ENCODE measurements at regions not wholly inside any gene's neighbourhood (a gene's known extent, or its start where the extent isn't known, plus 50 kb on each side); places are given as distances from the start of the nearest gene placed in this dataset.

DNA sequence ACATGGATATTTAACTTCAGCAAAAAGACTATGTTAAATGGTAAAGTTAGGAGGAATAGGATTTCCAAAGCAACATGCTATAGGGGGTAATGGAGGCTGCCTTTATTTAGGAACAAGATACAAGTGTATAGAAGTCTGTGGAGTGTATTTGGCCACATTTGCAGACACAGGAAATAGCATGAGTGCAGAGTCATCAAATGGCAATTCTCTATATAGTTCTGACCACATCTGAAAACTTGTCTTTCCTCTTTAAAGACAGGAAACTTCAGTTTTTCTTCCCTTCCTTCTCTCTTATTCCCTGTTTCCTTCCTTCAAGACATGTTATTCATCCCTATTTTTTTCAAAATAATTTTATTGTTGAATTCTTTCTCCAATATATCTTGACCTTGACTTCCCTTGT lies 119.3 kb upstream of the PITX2 start:
- H3K79me1 ChIP-seq (ENCODE audit: low read depth, low read length), result no peaks in the 10 kb centered on the region
- H3K4me1 ChIP-seq (replicated peaks in 1 of 4; ENCODE audit: control insufficient read depth in 3 of 4, insufficient read depth in 4 of 4, low read length in 3 of 4), result no peaks in the 10 kb centered on the region
- no peak overlapping the region for H4K8ac ChIP-seq (ENCODE audit: extremely low read depth, insufficient read depth, low read length)
- no peak overlapping the region for H2BK120ac ChIP-seq (replicated peaks; ENCODE audit: low read depth, low read length)
- H3K4me2 ChIP-seq (ENCODE audit: insufficient read depth in 1 of 2, low read depth in 2 of 2, low read length in 2 of 2), result no peak overlapping the region
- peaks cover 0 to 1% (median 0%) of the 10 kb centered on the region in 4 experiments; a peak in 1 of 7 replicates for H3K27me3 ChIP-seq (replicated peaks in 1 of 4; ENCODE audit: control insufficient read depth in 3 of 4, extremely low read depth in 1 of 4, insufficient read depth in 3 of 4, low read length in 3 of 4)
- no peak overlapping the region for H4K91ac ChIP-seq (replicated peaks; ENCODE audit: insufficient read length, low read length)
- CTCF ChIA-PET (ENCODE audit: partially characterized antibody), result interaction anchor here (1.3 kb wide), 1 partner anchor 14 kb away, joined by 3 read pairs; no protein-coding TSS in a partner anchor
- H3K27ac ChIP-seq (ENCODE audit: low read depth, low read length), result no peak overlapping the region
- H3K36me3 ChIP-seq (ENCODE audit: control insufficient read depth in 2 of 4, insufficient read depth in 4 of 4, low read length in 3 of 4), result no peaks in the 10 kb centered on the region
- no peak overlapping the region for H3K56ac ChIP-seq (replicated peaks; ENCODE audit: insufficient read length, low read depth, low read length)
- no peaks in the 10 kb centered on the region for H3K23me2 ChIP-seq (ENCODE audit: low read depth, low read length)
- no peak overlapping the region for H3K23ac ChIP-seq (ENCODE audit: insufficient read length)
- POLR2A ChIA-PET (ENCODE audit: partially characterized antibody), result no interaction called here
- H3K14ac ChIP-seq (ENCODE audit: insufficient read length), result no peak overlapping the region
- no peak for FAIRE-seq
- H2BK15ac ChIP-seq (ENCODE audit: low read length), result no peak overlapping the region
- no peaks in the 10 kb centered on the region for H4K20me1 ChIP-seq (replicated peaks in 1 of 2; ENCODE audit: control insufficient read depth in 1 of 2, insufficient read depth in 2 of 2, low read length in 2 of 2)
- no peak overlapping the region for H2AFZ ChIP-seq (ENCODE audit: low read length)
- no peak overlapping the region for H2BK20ac ChIP-seq (ENCODE audit: low read length)
- H3K18ac ChIP-seq (ENCODE audit: extremely low read depth, low read length), result no peak overlapping the region
- no peak overlapping the region for H2BK5ac ChIP-seq (ENCODE audit: low read depth, low read length)
- TF ChIP-seq BCL11A (IDR thresholded peaks at IDR 0.05; ENCODE audit: low read depth in 2 of 2, low read length in 2 of 2), result no peak
- no peak for TF ChIP-seq SP4 (IDR thresholded peaks at IDR 0.05; ENCODE audit: low read length)
- no peak for TF ChIP-seq EZH2 (IDR thresholded peaks at IDR 0.05; ENCODE audit: low read depth, low read length, severe bottlenecking)
- TF ChIP-seq TCF12 (IDR thresholded peaks at IDR 0.05; ENCODE audit: low read depth, low read length), result no peak
- no peak for TF ChIP-seq POU5F1 (IDR thresholded peaks at IDR 0.05; ENCODE audit: low read depth, low read length)
- TF ChIP-seq TEAD4 (IDR thresholded peaks at IDR 0.05; ENCODE audit: low read depth, low read length), result no peak
- no peak for TF ChIP-seq YY1 (IDR thresholded peaks at IDR 0.05; ENCODE audit: low read depth, low read length)
- no peak overlapping the region for H2BK12ac ChIP-seq (ENCODE audit: low read depth, low read length)
- DNase-seq (ENCODE audit: low read depth in 1 of 2, low spot score in 2 of 2), result no peak
- no peak overlapping the region for H3K9ac ChIP-seq (replicated peaks in 1 of 4; ENCODE audit: extremely low read depth in 1 of 4, low read depth in 3 of 4, low read length in 3 of 4)
- no peak overlapping the region for H2AK5ac ChIP-seq (ENCODE audit: low read depth, low read length)
- H4K5ac ChIP-seq (ENCODE audit: insufficient read length, low read depth, low read length), result no peak overlapping the region
- no peak overlapping the region for H3K4me3 ChIP-seq (ENCODE audit: extremely low read depth in 1 of 4, insufficient read depth in 2 of 4, low read depth in 3 of 4, low read length in 4 of 4)
- H3K4ac ChIP-seq (replicated peaks; ENCODE audit: insufficient read length, low read depth, low read length), result no peak overlapping the region
- H3K79me2 ChIP-seq (ENCODE audit: control insufficient read depth in 1 of 2, insufficient read depth in 2 of 2, low read length in 2 of 2), result no peaks in the 10 kb centered on the region
- no peaks in the 10 kb centered on the region for H3K9me3 ChIP-seq (ENCODE audit: insufficient read depth in 2 of 2, low read depth in 1 of 2, low read length in 1 of 2)
